Breast epithelium (tissue), 3 donors: ENCODE measurements at regions not wholly inside any gene's neighbourhood (a gene's known extent, or its start where the extent isn't known, plus 50 kb on each side); places are given as distances from the start of the nearest gene placed in this dataset.

Experiments
- POLR2AphosphoS5 ChIP-seq, 3 donors: sonication (generic); formaldehyde crosslinking; IDR thresholded peaks; one replicate each; pipeline ENCODE4 v1.6.1; 2017; ENCODE audit warnings: antibody characterized with exemption in 3 of 3
- TF ChIP-seq, protein P1 (sequence below), 3 donors: fragments of 450-650 bp; IDR thresholded peaks; one replicate each; pipeline ENCODE4 v1.5.1; 2016 to 2017; ENCODE audit warnings: antibody characterized with exemption in 3 of 3, mild to moderate bottlenecking in 3 of 3, moderate library complexity in 3 of 3

DNA sequence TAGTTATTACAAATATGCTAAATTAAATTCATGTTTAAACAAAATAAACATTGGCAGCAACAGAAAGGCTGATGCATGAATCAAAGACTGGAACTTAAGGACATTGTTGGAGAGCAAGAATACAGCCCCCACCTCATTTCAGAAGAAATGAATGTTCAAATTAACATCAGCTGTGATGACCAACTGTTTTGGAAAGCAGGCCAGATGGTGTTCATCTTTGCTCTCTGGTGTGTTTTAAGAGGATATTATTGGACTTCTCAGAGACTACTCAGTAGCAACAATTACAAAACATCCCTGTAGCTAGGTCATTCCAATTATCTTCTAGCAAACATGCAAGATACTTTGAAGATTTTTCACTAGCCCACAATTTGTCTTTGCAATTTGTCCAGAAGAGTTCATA, 118.6 kb upstream of the DOK5 start:
- no peak for TF ChIP-seq POLR2AphosphoS5 (IDR thresholded peaks at IDR 0.05)
- TF ChIP-seq, protein P1, sequence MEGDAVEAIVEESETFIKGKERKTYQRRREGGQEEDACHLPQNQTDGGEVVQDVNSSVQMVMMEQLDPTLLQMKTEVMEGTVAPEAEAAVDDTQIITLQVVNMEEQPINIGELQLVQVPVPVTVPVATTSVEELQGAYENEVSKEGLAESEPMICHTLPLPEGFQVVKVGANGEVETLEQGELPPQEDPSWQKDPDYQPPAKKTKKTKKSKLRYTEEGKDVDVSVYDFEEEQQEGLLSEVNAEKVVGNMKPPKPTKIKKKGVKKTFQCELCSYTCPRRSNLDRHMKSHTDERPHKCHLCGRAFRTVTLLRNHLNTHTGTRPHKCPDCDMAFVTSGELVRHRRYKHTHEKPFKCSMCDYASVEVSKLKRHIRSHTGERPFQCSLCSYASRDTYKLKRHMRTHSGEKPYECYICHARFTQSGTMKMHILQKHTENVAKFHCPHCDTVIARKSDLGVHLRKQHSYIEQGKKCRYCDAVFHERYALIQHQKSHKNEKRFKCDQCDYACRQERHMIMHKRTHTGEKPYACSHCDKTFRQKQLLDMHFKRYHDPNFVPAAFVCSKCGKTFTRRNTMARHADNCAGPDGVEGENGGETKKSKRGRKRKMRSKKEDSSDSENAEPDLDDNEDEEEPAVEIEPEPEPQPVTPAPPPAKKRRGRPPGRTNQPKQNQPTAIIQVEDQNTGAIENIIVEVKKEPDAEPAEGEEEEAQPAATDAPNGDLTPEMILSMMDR (IDR thresholded peaks at IDR 0.05) = no peak
